ENCODE measurements at regions not wholly inside any gene's neighbourhood (a gene's known extent, or its start where the extent isn't known, plus 50 kb on each side); places are given as distances from the start of the nearest gene placed in this dataset.

- no peak overlapping the region for H3K4me2 ChIP-seq (ENCODE audit: control insufficient read depth, extremely low read depth, insufficient read depth, low read depth, low read length)
- H3K9me1 ChIP-seq (ENCODE audit: control insufficient read depth, extremely low read depth, insufficient read depth, low read length): no peaks in the 10 kb centered on the region
- H4K20me1 ChIP-seq (ENCODE audit: control insufficient read depth, extremely low read depth, insufficient read depth, low read length): no peaks in the 10 kb centered on the region
- H3K27me3 ChIP-seq (ENCODE audit: control insufficient read depth, extremely low read depth, insufficient read depth, low read length): no peaks in the 10 kb centered on the region
- TF ChIP-seq EZH2 (IDR thresholded peaks at IDR 0.05; ENCODE audit: low read length): no peak
- TF ChIP-seq, protein P1, sequence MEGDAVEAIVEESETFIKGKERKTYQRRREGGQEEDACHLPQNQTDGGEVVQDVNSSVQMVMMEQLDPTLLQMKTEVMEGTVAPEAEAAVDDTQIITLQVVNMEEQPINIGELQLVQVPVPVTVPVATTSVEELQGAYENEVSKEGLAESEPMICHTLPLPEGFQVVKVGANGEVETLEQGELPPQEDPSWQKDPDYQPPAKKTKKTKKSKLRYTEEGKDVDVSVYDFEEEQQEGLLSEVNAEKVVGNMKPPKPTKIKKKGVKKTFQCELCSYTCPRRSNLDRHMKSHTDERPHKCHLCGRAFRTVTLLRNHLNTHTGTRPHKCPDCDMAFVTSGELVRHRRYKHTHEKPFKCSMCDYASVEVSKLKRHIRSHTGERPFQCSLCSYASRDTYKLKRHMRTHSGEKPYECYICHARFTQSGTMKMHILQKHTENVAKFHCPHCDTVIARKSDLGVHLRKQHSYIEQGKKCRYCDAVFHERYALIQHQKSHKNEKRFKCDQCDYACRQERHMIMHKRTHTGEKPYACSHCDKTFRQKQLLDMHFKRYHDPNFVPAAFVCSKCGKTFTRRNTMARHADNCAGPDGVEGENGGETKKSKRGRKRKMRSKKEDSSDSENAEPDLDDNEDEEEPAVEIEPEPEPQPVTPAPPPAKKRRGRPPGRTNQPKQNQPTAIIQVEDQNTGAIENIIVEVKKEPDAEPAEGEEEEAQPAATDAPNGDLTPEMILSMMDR (optimal IDR thresholded peaks at IDR 0.05 in 1 of 3, IDR thresholded peaks at IDR 0.05 in 1 of 3, conservative IDR thresholded peaks at IDR 0.05 in 1 of 3; ENCODE audit: extremely low read depth in 1 of 3, insufficient read depth in 2 of 3, low read length in 3 of 3): no peak
- H3K27ac ChIP-seq (ENCODE audit: control insufficient read depth, insufficient read depth, low read length): no peak overlapping the region
- DNase-seq (ENCODE audit: low read depth, low spot score) (no peak), FAIRE-seq (no peak)
- no peak overlapping the region for H3K4me3 ChIP-seq (ENCODE audit: control insufficient read depth in 2 of 3, extremely low read depth in 1 of 3, insufficient read depth in 2 of 3, low read depth in 1 of 3, low read length in 3 of 3)
- no peaks in the 10 kb centered on the region for H3K9me3 ChIP-seq (ENCODE audit: control insufficient read depth, low read depth, low read length)
- H3K36me3 ChIP-seq (ENCODE audit: control insufficient read depth in 2 of 2, extremely low read depth in 1 of 2, insufficient read depth in 2 of 2, low read length in 2 of 2): no peaks in the 10 kb centered on the region
- H3K4me1 ChIP-seq (ENCODE audit: control insufficient read depth, extremely low read depth, insufficient read depth, low read length): no peaks in the 10 kb centered on the region
- H2AFZ ChIP-seq (ENCODE audit: control insufficient read depth, low read length): no peak overlapping the region
- dilution Hi-C loops (cut with MboI; ENCODE audit: extremely low pct_ligation_motif_present, low sequenced_read_pairs): no loop called here
- no peak overlapping the region for H3K9ac ChIP-seq (ENCODE audit: control insufficient read depth, extremely low read depth, insufficient read depth, low read length)
- H3K79me2 ChIP-seq (ENCODE audit: control insufficient read depth, insufficient read depth, low read length): no peaks in the 10 kb centered on the region
Observed at GRCh38 chr3:95711789-95712188, 1102.6 kb upstream of the EPHA6 start.

- DNase-seq (ENCODE audit: low read depth, low spot score) (no peak), FAIRE-seq (no peak)
- H3K9me1 ChIP-seq (ENCODE audit: control insufficient read depth, extremely low read depth, insufficient read depth, low read length): no peaks in the 10 kb centered on the region
- no peak overlapping the region for H3K27ac ChIP-seq (ENCODE audit: control insufficient read depth, insufficient read depth, low read length)
- no peaks in the 10 kb centered on the region for H3K36me3 ChIP-seq (ENCODE audit: control insufficient read depth in 2 of 2, extremely low read depth in 1 of 2, insufficient read depth in 2 of 2, low read length in 2 of 2)
- no peak overlapping the region for H3K9ac ChIP-seq (ENCODE audit: control insufficient read depth, extremely low read depth, insufficient read depth, low read length)
- no peaks in the 10 kb centered on the region for H3K4me1 ChIP-seq (ENCODE audit: control insufficient read depth, extremely low read depth, insufficient read depth, low read length)
- no peak overlapping the region for H2AFZ ChIP-seq (ENCODE audit: control insufficient read depth, low read length)
- H3K4me3 ChIP-seq (ENCODE audit: control insufficient read depth in 2 of 3, extremely low read depth in 1 of 3, insufficient read depth in 2 of 3, low read depth in 1 of 3, low read length in 3 of 3): no peak overlapping the region
- no peaks in the 10 kb centered on the region for H3K9me3 ChIP-seq (ENCODE audit: control insufficient read depth, low read depth, low read length)
- no peaks in the 10 kb centered on the region for H4K20me1 ChIP-seq (ENCODE audit: control insufficient read depth, extremely low read depth, insufficient read depth, low read length)
- H3K4me2 ChIP-seq (ENCODE audit: control insufficient read depth, extremely low read depth, insufficient read depth, low read depth, low read length): no peak overlapping the region
- TF ChIP-seq, protein P1 (optimal IDR thresholded peaks at IDR 0.05 in 1 of 3, IDR thresholded peaks at IDR 0.05 in 1 of 3, conservative IDR thresholded peaks at IDR 0.05 in 1 of 3; ENCODE audit: extremely low read depth in 1 of 3, insufficient read depth in 2 of 3, low read length in 3 of 3): no peak
- TF ChIP-seq EZH2 (IDR thresholded peaks at IDR 0.05; ENCODE audit: low read length): no peak
- no peaks in the 10 kb centered on the region for H3K27me3 ChIP-seq (ENCODE audit: control insufficient read depth, extremely low read depth, insufficient read depth, low read length)
- dilution Hi-C loops (cut with MboI; ENCODE audit: extremely low pct_ligation_motif_present, low sequenced_read_pairs): no loop called here
- H3K79me2 ChIP-seq (ENCODE audit: control insufficient read depth, insufficient read depth, low read length): no peaks in the 10 kb centered on the region
Observed at GRCh38 chr3:95715128-95715527, 1099.3 kb upstream of the EPHA6 start.

All from keratinocyte (primary cell).